Mucosa of rectum (tissue), 2 donors: ENCODE measurements at regions not wholly inside any gene's neighbourhood (a gene's known extent, or its start where the extent isn't known, plus 50 kb on each side); places are given as distances from the start of the nearest gene placed in this dataset.

Source experiments
- H3K27ac ChIP-seq, 2 donors: one replicate each; pipeline ENCODE4 v1.7.0; 2013; ENCODE audit warnings: inconsistent platforms in 2 of 2, low read depth in 2 of 2, low read length in 2 of 2
- H3K27me3 ChIP-seq, 2 donors: one replicate each; pipeline ENCODE4 v1.7.0; 2013; ENCODE audit warnings: low read length in 2 of 2; ENCODE audit not compliant: control insufficient read depth in 2 of 2, insufficient read depth in 2 of 2
- H3K36me3 ChIP-seq, 2 donors: one replicate each; pipeline ENCODE4 v1.7.0; 2013; ENCODE audit warnings: low read length in 2 of 2; ENCODE audit not compliant: control insufficient read depth in 2 of 2, insufficient read depth in 2 of 2
- H3K4me1 ChIP-seq, 2 donors: one replicate each; pipeline ENCODE4 v1.7.0; 2013; ENCODE audit warnings: low read length in 2 of 2, mild to moderate bottlenecking in 1 of 2; ENCODE audit not compliant: control insufficient read depth in 2 of 2, insufficient read depth in 2 of 2
- H3K4me3 ChIP-seq, 2 donors: one replicate each; pipeline ENCODE4 v1.7.0; 2013; ENCODE audit warnings: low read length in 2 of 2
- H3K9ac ChIP-seq, 2 donors: one replicate each; pipeline ENCODE4 v1.7.0; 2013; ENCODE audit warnings: low read length in 2 of 2, low read depth in 1 of 2, mild to moderate bottlenecking in 1 of 2
- H3K9me3 ChIP-seq, 2 donors: one replicate each; pipeline ENCODE4 v1.7.0; 2013; ENCODE audit warnings: low read length in 2 of 2; ENCODE audit not compliant: control insufficient read depth in 2 of 2
- donor health status: healthy.
- donor health status: Normal muscosa, but diverticular disease.

- Histone ChIP-seq H3K27ac (no peak overlapping the region), H3K9ac (no peak overlapping the region)
Observed at GRCh38 chr2:16037808-16038457, 97.6 kb downstream of the MYCN start.

GRCh38 chr2:16036951-16037350, 96.6 kb downstream of the MYCN start:
- Histone ChIP-seq H3K36me3 (no peaks in the 10 kb centered on the region), H3K27me3 (no peaks in the 10 kb centered on the region), H3K4me1 (no peaks in the 10 kb centered on the region), H3K9me3 (no peaks in the 10 kb centered on the region), H3K4me3 (no peak overlapping the region), H3K9ac (no peak overlapping the region), H3K27ac (no peak overlapping the region)

More at GRCh38 chr2:16037808-16038457, 97.6 kb downstream of the MYCN start:
- Histone ChIP-seq H3K9me3 (no peaks in the 10 kb centered on the region), H3K4me1 (no peaks in the 10 kb centered on the region), H3K36me3 (no peaks in the 10 kb centered on the region), H3K27me3 (no peaks in the 10 kb centered on the region), H3K4me3 (no peak overlapping the region)

GRCh38 chr2:16035747-16036745, 95.7 kb downstream of the MYCN start:
- Histone ChIP-seq H3K4me3 (no peak overlapping the region), H3K27ac (no peak overlapping the region), H3K9me3 (no peaks in the 10 kb centered on the region), H3K9ac (no peak overlapping the region), H3K4me1 (peaks cover 0 to 2% of the 10 kb centered on the region in 2 donors), H3K36me3 (no peaks in the 10 kb centered on the region), H3K27me3 (no peaks in the 10 kb centered on the region)

GRCh38 chr2:16034975-16035746, 94.8 kb downstream of the MYCN start:
- H3K9ac ChIP-seq: no peak overlapping the region
- no peaks in the 10 kb centered on the region for H3K27me3 ChIP-seq
- H3K4me1 ChIP-seq: peaks cover 0 to 2% of the 10 kb centered on the region in 2 donors
- no peaks in the 10 kb centered on the region for H3K36me3 ChIP-seq
- no peak overlapping the region for H3K27ac ChIP-seq
- no peaks in the 10 kb centered on the region for H3K9me3 ChIP-seq
- no peak overlapping the region for H3K4me3 ChIP-seq

GRCh38 chr2:16034151-16034974, 94.0 kb downstream of the MYCN start:
- Histone ChIP-seq H3K27me3 (no peaks in the 10 kb centered on the region), H3K9ac (no peak overlapping the region), H3K4me3 (no peak overlapping the region), H3K36me3 (no peaks in the 10 kb centered on the region), H3K4me1 (peaks cover 0 to 2% of the 10 kb centered on the region in 2 donors), H3K9me3 (no peaks in the 10 kb centered on the region), H3K27ac (no peak overlapping the region)

GRCh38 chr2:16033032-16033293, 92.6 kb downstream of the MYCN start:
- Histone ChIP-seq H3K27me3 (no peaks in the 10 kb centered on the region), H3K27ac (no peak overlapping the region), H3K4me3 (no peak overlapping the region), H3K36me3 (no peaks in the 10 kb centered on the region), H3K9ac (no peak overlapping the region), H3K9me3 (no peaks in the 10 kb centered on the region), H3K4me1 (peaks cover 0 to 2% of the 10 kb centered on the region in 2 donors)

- Histone ChIP-seq H3K27me3 (no peaks in the 10 kb centered on the region), H3K27ac (no peak overlapping the region), H3K36me3 (no peaks in the 10 kb centered on the region), H3K9ac (no peak overlapping the region), H3K4me3 (no peak overlapping the region), H3K4me1 (peaks cover 0 to 2% of the 10 kb centered on the region in 2 donors), H3K9me3 (no peaks in the 10 kb centered on the region)
Observed at GRCh38 chr2:16032282-16033031, 92.1 kb downstream of the MYCN start.

GRCh38 chr2:16031848-16032159, 91.5 kb downstream of the MYCN start:
- H3K9me3 ChIP-seq: no peaks in the 10 kb centered on the region
- no peaks in the 10 kb centered on the region for H3K36me3 ChIP-seq
- no peak overlapping the region for H3K4me3 ChIP-seq
- peaks cover 0 to 2% of the 10 kb centered on the region in 2 donors for H3K4me1 ChIP-seq
- H3K27me3 ChIP-seq: no peaks in the 10 kb centered on the region
- H3K9ac ChIP-seq: no peak overlapping the region
- H3K27ac ChIP-seq: no peak overlapping the region

- H3K9ac ChIP-seq: no peak overlapping the region
- H3K27ac ChIP-seq: no peak overlapping the region
- peaks cover 0 to 2% of the 10 kb centered on the region in 2 donors for H3K4me1 ChIP-seq
- H3K36me3 ChIP-seq: no peaks in the 10 kb centered on the region
- no peak overlapping the region for H3K4me3 ChIP-seq
- H3K9me3 ChIP-seq: no peaks in the 10 kb centered on the region
- H3K27me3 ChIP-seq: no peaks in the 10 kb centered on the region
Observed at GRCh38 chr2:16031058-16031847, 90.9 kb downstream of the MYCN start.
